ENCODE measurements at regions not wholly inside any gene's neighbourhood (a gene's known extent, or its start where the extent isn't known, plus 50 kb on each side); places are given as distances from the start of the nearest gene placed in this dataset.

DNA sequence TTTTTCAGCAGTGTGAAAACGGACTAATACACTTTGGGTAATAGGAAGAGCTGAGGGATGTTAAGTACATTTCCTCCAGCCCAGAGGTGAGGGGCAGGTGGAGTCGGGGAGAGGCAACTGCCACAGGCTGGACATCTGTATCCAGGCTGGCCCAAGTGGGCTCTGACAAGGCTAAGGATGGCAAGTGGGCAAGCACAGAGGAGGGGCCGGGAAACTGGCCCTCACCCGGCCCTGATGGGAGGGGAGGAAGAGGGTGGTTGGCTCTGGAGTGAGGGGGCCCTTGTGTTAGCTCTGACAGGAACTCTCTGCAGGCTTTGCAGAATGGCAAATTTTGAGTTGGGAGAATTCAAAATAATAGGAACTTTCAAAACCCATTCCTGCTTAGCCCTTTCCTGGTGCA, 251.0 kb upstream of the TNRC6C start:
- TF ChIP-seq, protein P1, sequence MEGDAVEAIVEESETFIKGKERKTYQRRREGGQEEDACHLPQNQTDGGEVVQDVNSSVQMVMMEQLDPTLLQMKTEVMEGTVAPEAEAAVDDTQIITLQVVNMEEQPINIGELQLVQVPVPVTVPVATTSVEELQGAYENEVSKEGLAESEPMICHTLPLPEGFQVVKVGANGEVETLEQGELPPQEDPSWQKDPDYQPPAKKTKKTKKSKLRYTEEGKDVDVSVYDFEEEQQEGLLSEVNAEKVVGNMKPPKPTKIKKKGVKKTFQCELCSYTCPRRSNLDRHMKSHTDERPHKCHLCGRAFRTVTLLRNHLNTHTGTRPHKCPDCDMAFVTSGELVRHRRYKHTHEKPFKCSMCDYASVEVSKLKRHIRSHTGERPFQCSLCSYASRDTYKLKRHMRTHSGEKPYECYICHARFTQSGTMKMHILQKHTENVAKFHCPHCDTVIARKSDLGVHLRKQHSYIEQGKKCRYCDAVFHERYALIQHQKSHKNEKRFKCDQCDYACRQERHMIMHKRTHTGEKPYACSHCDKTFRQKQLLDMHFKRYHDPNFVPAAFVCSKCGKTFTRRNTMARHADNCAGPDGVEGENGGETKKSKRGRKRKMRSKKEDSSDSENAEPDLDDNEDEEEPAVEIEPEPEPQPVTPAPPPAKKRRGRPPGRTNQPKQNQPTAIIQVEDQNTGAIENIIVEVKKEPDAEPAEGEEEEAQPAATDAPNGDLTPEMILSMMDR (IDR thresholded peaks at IDR 0.05; ENCODE audit: extremely low read depth, insufficient read depth, missing control alignments), result no peak
- in situ Hi-C loops (cut with MboI; ENCODE audit: low pct_unique_long_range_greater_than_20kb, low sequenced_read_pairs, unreplicated experiment), result no loop called here
- DNase-seq (ENCODE audit: low spot score), result no peak

DNA sequence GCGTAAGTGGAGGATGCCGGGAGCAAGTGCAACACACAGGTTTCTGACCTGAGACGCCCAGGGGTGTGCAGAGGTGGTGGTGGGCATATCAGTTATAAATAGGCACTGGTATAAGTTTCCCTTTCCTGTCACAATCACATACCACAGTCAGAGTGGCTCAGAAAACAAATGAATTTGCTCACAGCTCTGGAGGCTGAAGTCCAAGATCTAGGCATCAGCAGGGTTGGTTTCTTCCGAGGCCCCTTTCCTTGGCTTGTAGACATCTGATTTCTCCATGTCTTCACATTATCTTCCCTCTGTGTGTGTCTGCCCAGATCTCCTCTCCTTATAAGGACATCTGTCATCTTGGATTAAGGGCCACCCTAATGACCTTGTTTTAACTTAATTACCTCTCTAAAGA, 250.5 kb upstream of the TNRC6C start:
- TF ChIP-seq, protein P1 (IDR thresholded peaks at IDR 0.05; ENCODE audit: extremely low read depth, insufficient read depth, missing control alignments), result no peak
- in situ Hi-C loops (cut with MboI; ENCODE audit: low pct_unique_long_range_greater_than_20kb, low sequenced_read_pairs, unreplicated experiment), result no loop called here
- no peak for DNase-seq (ENCODE audit: low spot score)

DNA sequence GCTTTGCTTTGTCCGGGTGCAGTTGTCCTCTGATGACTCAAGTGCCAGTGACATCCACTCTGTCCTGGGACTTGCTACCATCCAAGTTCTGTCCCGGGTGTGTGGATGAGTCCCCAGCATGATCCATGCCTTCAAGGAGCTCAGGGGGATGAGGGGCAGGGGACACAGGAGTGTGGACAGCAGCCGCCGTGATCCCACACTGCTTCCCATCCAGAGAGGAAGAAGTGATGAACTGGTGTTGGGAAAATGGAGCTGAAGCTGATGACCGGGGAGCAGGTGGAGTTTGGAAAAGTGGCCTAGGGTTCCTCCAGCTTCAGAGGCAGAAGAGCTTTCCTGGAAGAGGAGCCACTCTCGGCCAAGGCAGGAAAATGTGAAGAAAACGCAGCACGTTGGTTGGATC, 249.6 kb upstream of the TNRC6C start:
- TF ChIP-seq, protein P1 (IDR thresholded peaks at IDR 0.05; ENCODE audit: extremely low read depth, insufficient read depth, missing control alignments), result no peak

DNA sequence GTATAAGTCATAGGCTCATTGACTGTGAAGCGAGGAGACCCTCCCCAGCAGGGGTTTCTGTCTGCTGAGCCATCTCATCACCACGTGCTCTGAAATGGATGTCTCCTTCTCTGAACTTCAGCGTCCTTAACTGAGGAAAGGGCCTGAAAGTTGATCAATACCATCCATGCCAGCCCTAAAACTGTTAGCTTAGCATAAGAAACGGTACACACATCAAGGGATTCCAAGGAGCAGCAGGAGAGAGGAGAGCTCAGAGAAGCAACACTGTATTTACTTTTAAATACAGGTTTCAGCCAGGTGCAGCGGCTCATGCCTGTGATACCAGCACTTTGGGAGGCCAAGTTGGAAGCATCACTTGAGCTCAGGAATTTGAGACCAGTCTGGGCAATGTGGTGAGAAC, 248.9 kb upstream of the TNRC6C start:
- in situ Hi-C loops (cut with MboI; ENCODE audit: low pct_unique_long_range_greater_than_20kb, low sequenced_read_pairs, unreplicated experiment), result no loop called here
- TF ChIP-seq, protein P1 (IDR thresholded peaks at IDR 0.05; ENCODE audit: extremely low read depth, insufficient read depth, missing control alignments), result no peak
- DNase-seq (ENCODE audit: low spot score), result no peak

More for the DNA sequence above, 249.6 kb upstream of the TNRC6C start:
- DNase-seq (ENCODE audit: low spot score), result no peak
- in situ Hi-C loops (cut with MboI; ENCODE audit: low pct_unique_long_range_greater_than_20kb, low sequenced_read_pairs, unreplicated experiment), result no loop called here

DNA sequence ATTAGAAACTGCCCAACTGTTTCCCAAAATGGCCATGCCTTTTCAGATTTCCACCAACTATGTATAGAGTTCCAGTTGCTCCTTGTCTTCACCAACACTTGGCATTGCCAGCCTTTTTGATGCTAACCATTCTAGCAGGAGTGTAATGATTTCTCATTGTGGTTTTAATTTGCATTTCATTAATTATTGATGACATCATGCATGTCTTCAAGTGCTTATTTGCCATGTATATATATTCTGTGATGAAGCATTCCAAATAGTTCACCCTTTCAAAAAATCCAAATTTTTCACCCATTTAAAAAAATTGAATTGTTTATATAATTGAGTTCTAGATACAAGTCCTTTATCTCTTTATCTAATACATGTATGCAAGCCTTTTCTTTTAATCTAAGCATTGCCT, 245.9 kb upstream of the TNRC6C start:
- DNase-seq (ENCODE audit: low spot score), result no peak
- in situ Hi-C loops (cut with MboI; ENCODE audit: low pct_unique_long_range_greater_than_20kb, low sequenced_read_pairs, unreplicated experiment), result no loop called here

DNA sequence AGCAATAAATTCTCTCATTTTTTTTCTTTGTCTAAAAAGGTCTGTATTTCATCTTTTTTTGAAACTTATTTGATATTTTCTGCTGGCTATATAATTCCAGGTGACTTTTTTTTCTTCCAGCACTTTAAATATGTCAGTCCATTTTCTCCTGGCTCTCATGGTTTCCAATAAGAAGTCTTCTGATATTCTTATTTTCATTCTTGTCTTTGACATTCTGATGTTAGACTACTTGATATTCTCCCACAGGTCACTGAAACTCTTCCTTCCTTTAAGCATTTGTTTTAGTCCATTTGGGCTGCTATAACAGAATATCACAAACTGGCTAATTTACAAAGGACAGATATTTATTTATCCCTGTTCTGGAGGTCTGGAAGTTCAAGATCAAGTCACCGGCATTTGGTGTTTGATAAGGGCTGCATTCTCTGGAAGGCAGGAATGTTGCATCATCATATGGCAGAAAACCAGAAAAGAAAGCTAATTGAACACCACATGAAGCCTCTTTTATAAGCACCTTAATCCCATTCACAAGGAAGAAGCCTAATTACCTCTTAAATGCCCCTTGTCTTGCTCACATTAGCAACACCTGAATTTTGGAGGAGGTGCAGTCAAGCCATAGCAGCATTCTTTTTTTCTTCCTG, 242.1 kb upstream of the TNRC6C start:
- DNase-seq (ENCODE audit: low spot score), result no peak
- in situ Hi-C loops (cut with MboI; ENCODE audit: low pct_unique_long_range_greater_than_20kb, low sequenced_read_pairs, unreplicated experiment), result no loop called here
- TF ChIP-seq, protein P1 (IDR thresholded peaks at IDR 0.05; ENCODE audit: extremely low read depth, insufficient read depth, missing control alignments), result no peak

More for the DNA sequence above, 245.9 kb upstream of the TNRC6C start:
- TF ChIP-seq, protein P1 (IDR thresholded peaks at IDR 0.05; ENCODE audit: extremely low read depth, insufficient read depth, missing control alignments), result no peak

All from GM13977 (cell line).